GM12874 (cell line): ENCODE measurements at regions not wholly inside any gene's neighbourhood (a gene's known extent, or its start where the extent isn't known, plus 50 kb on each side); places are given as distances from the start of the nearest gene placed in this dataset.

Experiments
- CTCF ChIP-seq: IDR thresholded peaks from 2 replicates; pipeline ENCODE4 v1.5.1; 2011; ENCODE audit warnings: low read depth, mild to moderate bottlenecking, control low read depth, low read length, moderate library complexity; ENCODE audit not compliant: insufficient read depth

DNA sequence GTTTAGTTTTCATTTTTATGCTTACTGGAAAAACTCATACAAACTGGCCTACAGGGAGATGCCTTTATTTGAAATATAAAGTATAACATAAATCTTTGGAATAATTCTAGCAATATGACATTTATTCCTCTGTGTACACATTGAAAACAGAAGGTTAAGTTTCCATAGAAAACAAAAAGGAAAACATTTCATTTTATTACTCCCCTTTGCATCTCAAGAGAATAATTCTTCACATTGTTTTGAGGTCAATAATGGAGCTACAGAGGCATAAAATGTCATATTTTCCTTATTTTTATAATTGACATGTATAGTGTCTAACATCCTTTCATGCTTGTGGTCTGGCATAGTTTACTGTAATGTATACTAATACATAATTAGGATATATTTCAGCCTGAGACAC is 187.6 kb upstream of the AGTR1 start:
- TF ChIP-seq CTCF = no peak

- no peak for TF ChIP-seq CTCF
These were observed 187.1 kb upstream of the AGTR1 start for GRCh38 chr3:148510561-148510960.

DNA sequence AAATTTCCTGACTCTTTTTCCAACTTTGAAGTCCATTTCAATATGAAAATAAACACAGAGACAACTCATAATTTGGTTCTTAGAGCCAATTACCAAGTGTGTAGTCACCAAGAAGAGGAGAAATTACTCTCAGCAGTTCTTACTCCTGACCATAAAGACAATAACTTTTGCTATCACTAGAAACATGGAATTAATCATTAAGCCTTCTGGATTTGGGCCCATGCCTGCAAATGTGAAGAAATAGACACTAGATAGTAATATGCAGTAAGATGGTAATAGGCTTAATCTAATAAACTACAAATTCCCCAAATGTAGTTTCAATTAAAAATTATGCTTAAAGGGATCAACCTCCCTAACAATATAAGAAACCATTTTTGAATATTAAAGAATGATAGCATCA is 185.1 kb upstream of the AGTR1 start:
- TF ChIP-seq CTCF = no peak

- no peak for TF ChIP-seq CTCF
These were observed 184.6 kb upstream of the AGTR1 start for GRCh38 chr3:148513096-148513543.

GRCh38 chr3:148518520-148518919 is 179.2 kb upstream of the AGTR1 start:
- TF ChIP-seq CTCF = no peak

DNA sequence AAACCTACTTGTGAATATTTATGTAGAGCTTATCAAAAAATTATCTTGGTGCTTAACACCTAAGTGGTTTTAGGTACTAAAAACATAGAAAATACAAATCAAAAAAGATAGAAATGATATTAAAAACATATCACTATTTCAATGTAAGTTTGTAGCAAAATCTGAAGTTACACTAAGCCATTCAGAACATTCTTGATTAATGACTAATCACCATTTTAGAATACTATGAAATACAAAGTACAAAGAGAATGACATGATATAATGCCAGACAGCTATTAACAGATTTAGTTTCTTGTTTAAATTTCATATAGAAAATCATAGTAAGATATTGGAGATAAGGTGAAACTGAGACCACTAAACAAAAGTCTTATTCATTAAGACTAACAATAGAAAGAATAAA is 169.7 kb upstream of the AGTR1 start:
- no peak for TF ChIP-seq CTCF

GRCh38 chr3:148531836-148532235 is 165.9 kb upstream of the AGTR1 start:
- TF ChIP-seq CTCF = no peak

GRCh38 chr3:148532326-148532725 is 165.4 kb upstream of the AGTR1 start:
- TF ChIP-seq CTCF = no peak
